Ovary (tissue), 7 donors: ENCODE measurements at regions not wholly inside any gene's neighbourhood (a gene's known extent, or its start where the extent isn't known, plus 50 kb on each side); places are given as distances from the start of the nearest gene placed in this dataset.

Source experiments
- DNase-seq, 5 donors: peaks; one replicate each; pipeline ENCODE4 v3.0.0-alpha.2; 2019 to 2020
- H3K27ac ChIP-seq, 2 donors: fragments of 200-600 bp; one replicate each; pipeline versions ENCODE4 v1.5.1 to v1.8.0; 2019 to 2022
- H3K27me3 ChIP-seq: fragments of 200-600 bp; one replicate; pipeline ENCODE4 v1.8.0; 2022
- H3K36me3 ChIP-seq: fragments of 200-600 bp; sonication (generic); one replicate; pipeline ENCODE4 v1.5.1; 2019
- H3K4me1 ChIP-seq: one replicate; pipeline ENCODE4 v1.8.1; 2013; ENCODE audit warnings: mild to moderate bottlenecking, moderate library complexity; ENCODE audit not compliant: insufficient read depth
- H3K4me3 ChIP-seq: fragments of 200-600 bp; sonication (generic); one replicate; pipeline ENCODE4 v1.5.1; 2017
- H3K9me3 ChIP-seq, 2 donors: fragments of 200-600 bp in 1 of 2; sonication (generic) in 1 of 2; one replicate each; pipeline versions ENCODE4 v1.5.1 to v1.8.1; 2013 to 2019; ENCODE audit warnings: mild to moderate bottlenecking in 1 of 2, moderate library complexity in 1 of 2
- CTCF ChIP-seq, 3 donors: fragments of 450-650 bp in 2 of 3; fragments of 200-600 bp in 1 of 3; IDR thresholded peaks; one replicate each; pipeline versions ENCODE4 v1.5.1 to v1.8.0; 2016 to 2022; ENCODE audit warnings: antibody characterized with exemption in 3 of 3, mild to moderate bottlenecking in 1 of 3
- EP300 ChIP-seq: sonication (generic); formaldehyde crosslinking; IDR thresholded peaks from one replicate; pipeline ENCODE4 v1.6.1; 2017; ENCODE audit warnings: antibody characterized with exemption
- POLR2A ChIP-seq: fragments of 450-650 bp; IDR thresholded peaks from one replicate; pipeline ENCODE4 v1.6.1; 2017; ENCODE audit warnings: antibody characterized with exemption, mild to moderate bottlenecking, moderate library complexity
- WGBS, 3 donors: extraction: QIAGEN DNeasy Blood & Tissue Kit in 1 of 3; methylation state at CpG; one replicate each; pipeline versions ENCODE4 v1.1.5 to v1.1.7; 2013 to 2017; 5-methylcytosine and 5-hydroxymethylcytosine counted together
- intact Hi-C, 4 donors: fragments of 100-400 bp; cut with DNase I; formaldehyde crosslinking; loops; one replicate each; pipeline versions ENCODE4 v1.11.0 to v1.15.1; 2022 to 2023
- donor health status: DM: no; HTN: no; CAD: no; lungs with moderate emphysema.
- donor health status: DM: no; HTN: no; CAD: no.
- donor health status: Bipolar disorder and iron deficiency.
- donor health status: DM: no; HTN: no; CAD: no.
- donor health status: DM: yes; HTN: yes; CAD: no.

- 82 to 93% (median 89%) methylated on average over 5 of the region's 5 CpGs for WGBS, 3 donors
- no peaks in the 10 kb centered on the region for H3K36me3 ChIP-seq
- H3K9me3 ChIP-seq = no peaks in the 10 kb centered on the region
- TF ChIP-seq EP300 = no peak
- no peak for TF ChIP-seq CTCF (IDR thresholded peaks at IDR 0.05)
- TF ChIP-seq POLR2A = no peak
- peaks cover 4% of the 10 kb centered on the region for H3K4me1 ChIP-seq
- no peaks in the 10 kb centered on the region for H3K27me3 ChIP-seq
- no peak for DNase-seq
- no peak overlapping the region for H3K4me3 ChIP-seq
- intact Hi-C loops = loop anchor here (5.0 to 10.0 kb wide), 4 partner anchors 130 to 358 kb away; no protein-coding TSS in a partner anchor
- H3K27ac ChIP-seq = no peak overlapping the region
These were observed 349.3 kb upstream of the KLF3 start for GRCh38 chr4:38314663-38315062.

- Histone ChIP-seq H3K27me3 (no peaks in the 10 kb centered on the region), H3K4me3 (no peak overlapping the region), H3K9me3 (no peaks in the 10 kb centered on the region), H3K27ac (no peak overlapping the region), H3K4me1 (peaks cover 4% of the 10 kb centered on the region), H3K36me3 (no peaks in the 10 kb centered on the region)
- TF ChIP-seq EP300 = no peak
- no peak for TF ChIP-seq CTCF (IDR thresholded peaks at IDR 0.05)
- TF ChIP-seq POLR2A = no peak
- no peak for DNase-seq
- intact Hi-C loops = loop anchor here (5.0 to 10.0 kb wide), 4 partner anchors 130 to 357 kb away; no protein-coding TSS in a partner anchor
- 82 to 92% (median 83%) methylated on average over 5 of the region's 5 CpGs for WGBS, 3 donors
These were observed 348.7 kb upstream of the KLF3 start for GRCh38 chr4:38315286-38315685.

- Histone ChIP-seq H3K4me3 (no peak overlapping the region), H3K9me3 (no peaks in the 10 kb centered on the region), H3K4me1 (peaks cover 4% of the 10 kb centered on the region), H3K27me3 (no peaks in the 10 kb centered on the region), H3K27ac (no peak overlapping the region), H3K36me3 (no peaks in the 10 kb centered on the region)
- DNase-seq = no peak
- no peak for TF ChIP-seq EP300
- TF ChIP-seq CTCF (IDR thresholded peaks at IDR 0.05) = no peak
- TF ChIP-seq POLR2A = no peak
- intact Hi-C loops = loop anchor here (5.0 to 10.0 kb wide), 4 partner anchors 131 to 356 kb away; no protein-coding TSS in a partner anchor
- WGBS, 3 donors = 89 to 96% (median 92%) methylated on average over 5 of the region's 5 CpGs
These were observed 348.0 kb upstream of the KLF3 start for GRCh38 chr4:38316045-38316444.

- H3K4me1 ChIP-seq = peaks cover 4% of the 10 kb centered on the region
- no peaks in the 10 kb centered on the region for H3K27me3 ChIP-seq
- no peak for TF ChIP-seq POLR2A
- TF ChIP-seq CTCF (IDR thresholded peaks at IDR 0.05) = no peak
- no peak for TF ChIP-seq EP300
- WGBS, 3 donors = 94 to 99% (median 97%) methylated on average over 3 of the region's 3 CpGs
- no peak for DNase-seq
- no peaks in the 10 kb centered on the region for H3K36me3 ChIP-seq
- intact Hi-C loops = loop anchor here (5.0 to 10.0 kb wide), 4 partner anchors 132 to 355 kb away; no protein-coding TSS in a partner anchor
- no peak overlapping the region for H3K27ac ChIP-seq
- H3K9me3 ChIP-seq = no peaks in the 10 kb centered on the region
- H3K4me3 ChIP-seq = no peak overlapping the region
These were observed 346.8 kb upstream of the KLF3 start for GRCh38 chr4:38317041-38317674.
